GM23338 (cell line): ENCODE measurements at regions not wholly inside any gene's neighbourhood (a gene's known extent, or its start where the extent isn't known, plus 50 kb on each side); places are given as distances from the start of the nearest gene placed in this dataset.

Experiments
- ATAC-seq: fragments of 200-7000 bp; cut with Tn5 transposase; 3 replicates; pipeline ENCODE4 v1.9.1; 2020
- DNase-seq: peaks from one replicate; pipeline ENCODE4 v3.0.0-alpha.2; 2015; ENCODE audit warnings: low spot score
- H2AFZ ChIP-seq: fragments of 200-600 bp; sonication (generic); 2 replicates; pipeline ENCODE4 v1.8.0; 2016; ENCODE audit warnings: antibody characterized with exemption, mild to moderate bottlenecking, moderate library complexity
- H3F3A ChIP-seq: fragments of 200-600 bp; sonication (generic); replicated peaks from 2 replicates; pipeline ENCODE4 v1.8.0; 2017; ENCODE audit warnings: antibody characterized with exemption, mixed run types, low read depth
- H3K27ac ChIP-seq: fragments of 200-600 bp; sonication (generic); 2 replicates; pipeline ENCODE4 v1.6.1; 2016; ENCODE audit warnings: low read depth
- H3K27me3 ChIP-seq: fragments of 200-600 bp; sonication (generic); 2 replicates; pipeline ENCODE4 v1.8.0; 2016; ENCODE audit warnings: mild to moderate bottlenecking, mixed run types, moderate library complexity; ENCODE audit not compliant: insufficient read depth
- H3K36me3 ChIP-seq: fragments of 200-600 bp; sonication (generic); 2 replicates; pipeline ENCODE4 v1.8.0; 2016; ENCODE audit warnings: mild to moderate bottlenecking; ENCODE audit not compliant: insufficient read depth
- H3K4me1 ChIP-seq: fragments of 200-600 bp; sonication (generic); 2 replicates; pipeline ENCODE4 v1.8.0; 2016; ENCODE audit warnings: mild to moderate bottlenecking, moderate library complexity; ENCODE audit not compliant: insufficient read depth
- H3K4me2 ChIP-seq: fragments of 200-600 bp; sonication (generic); 2 replicates; pipeline ENCODE4 v1.7.1; 2017; ENCODE audit warnings: mixed run types
- H3K4me3 ChIP-seq: fragments of 200-600 bp; sonication (generic); 2 replicates; pipeline ENCODE4 v1.6.1; 2016; ENCODE audit warnings: mixed run types
- H3K79me2 ChIP-seq: fragments of 200-600 bp; sonication (generic); replicated peaks from 2 replicates; pipeline ENCODE4 v1.8.0; 2017; ENCODE audit warnings: mild to moderate bottlenecking; ENCODE audit not compliant: insufficient read depth
- H3K9me2 ChIP-seq: fragments of 200-600 bp; sonication (generic); 2 replicates; pipeline ENCODE4 v1.8.0; 2017; ENCODE audit not compliant: insufficient read depth
- H4K20me1 ChIP-seq: fragments of 200-600 bp; sonication (generic); replicated peaks from 2 replicates; pipeline ENCODE4 v1.8.0; 2017; ENCODE audit warnings: mild to moderate bottlenecking; ENCODE audit not compliant: insufficient read depth
- H3K27ac Mint-ChIP-seq: 2 replicates; pipeline ENCODE4 v1.8.0; 2020; ENCODE audit warnings: inconsistent platforms, mild to moderate bottlenecking, moderate library complexity, mixed read lengths
- H3K27me3 Mint-ChIP-seq: 3 replicates; pipeline ENCODE4 v1.8.0; 2022; ENCODE audit warnings: low read depth, mild to moderate bottlenecking, moderate library complexity, mixed read lengths, inconsistent platforms; ENCODE audit not compliant: insufficient read depth, poor library complexity
- H3K36me3 Mint-ChIP-seq: 3 replicates; pipeline ENCODE4 v1.8.0; 2021; ENCODE audit warnings: low read depth, mild to moderate bottlenecking, inconsistent platforms, moderate library complexity, mixed read lengths
- H3K4me1 Mint-ChIP-seq: 3 replicates; pipeline ENCODE4 v1.8.0; 2020; ENCODE audit warnings: mild to moderate bottlenecking, inconsistent platforms, mixed read lengths
- H3K4me3 Mint-ChIP-seq: 3 replicates; pipeline ENCODE4 v1.8.0; 2021; ENCODE audit warnings: moderate library complexity, mild to moderate bottlenecking, inconsistent platforms, mixed read lengths
- H3K9me3 Mint-ChIP-seq: 3 replicates; pipeline ENCODE4 v1.8.0; 2020; ENCODE audit warnings: moderate library complexity, mild to moderate bottlenecking, inconsistent platforms, mixed read lengths
- CREB1 ChIP-seq: fragments of 250-450 bp; sonication (Bioruptor Pico); IDR thresholded peaks from 2 replicates; pipeline ENCODE4 v1.5.0; 2020; ENCODE audit warnings: low read depth, mild to moderate bottlenecking, moderate library complexity
- CTCF ChIP-seq, 2 experiments: fragments of 200-600 bp in 1 of 2; sonication (generic) in 1 of 2; conservative IDR thresholded peaks; 2 replicates each; pipeline versions ENCODE4 v1.5.1 to v1.6.1; 2016 to 2017; ENCODE audit warnings: antibody characterized with exemption in 2 of 2, low read depth in 2 of 2, mild to moderate bottlenecking in 2 of 2, moderate library complexity in 1 of 2
- EZH2 ChIP-seq: fragments of 200-600 bp; sonication (generic); IDR thresholded peaks from one replicate; pipeline ENCODE4 v1.8.0; 2017; ENCODE audit warnings: antibody characterized with exemption, mild to moderate bottlenecking, low read depth; ENCODE audit not compliant: unreplicated experiment
- EZH2phosphoT487 ChIP-seq: fragments of 200-600 bp; sonication (generic); IDR thresholded peaks from one replicate; pipeline ENCODE4 v1.8.1; 2018; ENCODE audit warnings: antibody characterized with exemption; ENCODE audit not compliant: unreplicated experiment
- JUNB ChIP-seq: IDR thresholded peaks from one replicate; pipeline ENCODE4 v1.6.1; 2016; ENCODE audit warnings: antibody characterized with exemption; ENCODE audit not compliant: unreplicated experiment
- NANOG ChIP-seq: IDR thresholded peaks from 2 replicates; pipeline ENCODE4 v1.6.1; 2016; ENCODE audit warnings: antibody characterized with exemption, borderline replicate concordance
- POLR2AphosphoS5 ChIP-seq: IDR thresholded peaks from 2 replicates; pipeline ENCODE4 v1.6.1; 2016; ENCODE audit warnings: antibody characterized with exemption, low read depth
- REST ChIP-seq: IDR thresholded peaks from one replicate; pipeline ENCODE4 v1.6.1; 2018; ENCODE audit warnings: antibody characterized with exemption; ENCODE audit not compliant: unreplicated experiment
- STAT1 ChIP-seq: IDR thresholded peaks from one replicate; pipeline ENCODE4 v1.6.1; 2016; ENCODE audit warnings: antibody characterized with exemption; ENCODE audit not compliant: unreplicated experiment
- ZNF114 ChIP-seq: fragments of 250-450 bp; sonication (Bioruptor Pico); IDR thresholded peaks from 2 replicates; pipeline ENCODE4 v1.5.0; 2020; ENCODE audit warnings: mild to moderate bottlenecking, moderate library complexity
- ZNF331 ChIP-seq: fragments of 250-450 bp; sonication (Bioruptor Pico); IDR thresholded peaks from 2 replicates; pipeline ENCODE4 v1.5.0; 2020; ENCODE audit warnings: low read depth, mild to moderate bottlenecking, moderate library complexity
- ZNF462 ChIP-seq: fragments of 250-450 bp; sonication (Bioruptor Pico); IDR thresholded peaks from 2 replicates; pipeline ENCODE4 v1.5.0; 2020; ENCODE audit warnings: mild to moderate bottlenecking, moderate library complexity
- TF ChIP-seq, protein P1 (sequence below): IDR thresholded peaks from 2 replicates; pipeline ENCODE4 v1.6.1; 2016; ENCODE audit warnings: antibody characterized with exemption

DNA sequence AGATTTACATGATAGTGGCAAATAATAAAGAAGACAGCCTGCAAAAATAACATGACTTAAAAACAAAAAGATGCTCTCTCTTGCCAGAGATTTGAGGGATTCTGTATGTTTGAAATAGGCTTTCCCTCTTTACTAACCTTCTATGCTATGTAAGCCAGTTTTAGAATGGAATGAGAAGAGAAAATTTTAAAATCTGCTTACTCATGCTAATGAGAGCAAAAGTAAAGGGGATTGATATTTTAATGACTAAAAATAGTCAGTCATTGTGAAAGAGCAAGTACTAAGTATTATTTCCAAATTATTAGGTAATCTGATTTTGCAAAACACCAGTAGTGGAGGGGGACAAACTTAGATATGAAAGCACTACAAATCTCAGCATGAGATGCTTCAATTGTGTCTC, 563.3 kb upstream of the ADGRB3 start:
- peak overlapping the region; percentile 24; the same call in 1 of the 2 replicates for H3K27ac Mint-ChIP-seq
- Histone ChIP-seq H3K27ac (peak overlapping the region; percentile 40; the same call in 1 of the 2 replicates), H3K9me2 (no peaks in the 10 kb centered on the region), H3K36me3 (no peaks in the 10 kb centered on the region), H3K4me2 (peak overlapping the region; percentile 46), H3K4me1 (peaks cover 52% of the 10 kb centered on the region), H4K20me1 (no peaks in the 10 kb centered on the region), H3K27me3 (no peaks in the 10 kb centered on the region), H3K4me3 (no peak overlapping the region), H3K79me2 (no peaks in the 10 kb centered on the region), H2AFZ (no peak overlapping the region), H3F3A (no peaks in the 10 kb centered on the region)
- ATAC-seq (no peak), DNase-seq (no peak)
- peaks cover 68% of the 10 kb centered on the region for H3K4me1 Mint-ChIP-seq
- H3K9me3 Mint-ChIP-seq, result no peaks in the 10 kb centered on the region
- TF ChIP-seq REST (no peak), JUNB (no peak), CTCF (conservative IDR thresholded peaks at IDR 0.05; ENCODE audit: low read depth in 2 of 2) (no peak), NANOG (no peak), EZH2phosphoT487 (no peak), ZNF331 (CRISPR knock-in tag) (no peak), CREB1 (CRISPR knock-in tag) (no peak), EZH2 (no peak), STAT1 (no peak), ZNF114 (CRISPR knock-in tag) (no peak), ZNF462 (no peak), POLR2AphosphoS5 (no peak)
- TF ChIP-seq, protein P1, sequence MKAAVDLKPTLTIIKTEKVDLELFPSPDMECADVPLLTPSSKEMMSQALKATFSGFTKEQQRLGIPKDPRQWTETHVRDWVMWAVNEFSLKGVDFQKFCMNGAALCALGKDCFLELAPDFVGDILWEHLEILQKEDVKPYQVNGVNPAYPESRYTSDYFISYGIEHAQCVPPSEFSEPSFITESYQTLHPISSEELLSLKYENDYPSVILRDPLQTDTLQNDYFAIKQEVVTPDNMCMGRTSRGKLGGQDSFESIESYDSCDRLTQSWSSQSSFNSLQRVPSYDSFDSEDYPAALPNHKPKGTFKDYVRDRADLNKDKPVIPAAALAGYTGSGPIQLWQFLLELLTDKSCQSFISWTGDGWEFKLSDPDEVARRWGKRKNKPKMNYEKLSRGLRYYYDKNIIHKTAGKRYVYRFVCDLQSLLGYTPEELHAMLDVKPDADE, result no peak
- H3K36me3 Mint-ChIP-seq, result no peaks in the 10 kb centered on the region
- no peak overlapping the region for H3K4me3 Mint-ChIP-seq
- H3K27me3 Mint-ChIP-seq, result peaks cover 5% of the 10 kb centered on the region
